ENCODE measurements at regions not wholly inside any gene's neighbourhood (a gene's known extent, or its start where the extent isn't known, plus 50 kb on each side); places are given as distances from the start of the nearest gene placed in this dataset.

- TF ChIP-seq ATOH8 (CRISPR knock-in tag; IDR thresholded peaks at IDR 0.05; ENCODE audit: low read depth) (no peak), FOSL2 (IDR thresholded peaks at IDR 0.05) (no peak), FOSL2 (CRISPR knock-in tag; IDR thresholded peaks at IDR 0.05) (no peak), POLR2AphosphoS2 (conservative IDR thresholded peaks at IDR 0.05; ENCODE audit: low read length) (no peak), CTCF (IDR thresholded peaks at IDR 0.05) (no peak), REST (IDR thresholded peaks at IDR 0.05) (no peak), MYC (IDR thresholded peaks at IDR 0.05; ENCODE audit: borderline replicate concordance, low read length) (no peak)
These were observed 945.4 kb upstream of the SEMA6A start (continued) for GRCh38 chr5:117519957-117520500.

- WGBS (ENCODE audit: missing lambda C conversion rate), result 2% methylated on average over 2 of the region's 2 CpGs
- DNase-seq (ENCODE audit: low read depth in 1 of 2, low spot score in 1 of 2) (no peak), FAIRE-seq (no peak), ATAC-seq (no peak)
- Histone ChIP-seq H3K4me1 (no peaks in the 10 kb centered on the region), H3K4me3 (no peak overlapping the region), H3K4me2 (no peak overlapping the region), H3K27ac (no peak overlapping the region), H3K9me3 (peaks cover 3% of the 10 kb centered on the region; the same call in 2 of the 3 replicates)
- no peak for TF ChIP-seq MAFK (IDR thresholded peaks at IDR 0.05; ENCODE audit: partially characterized antibody)
- TF ChIP-seq RFX5 (IDR thresholded peaks at IDR 0.05), result no peak
- TF ChIP-seq HOXB13 (CRISPR knock-in tag; IDR thresholded peaks at IDR 0.05; ENCODE audit: low read depth), result no peak
- no peak for TF ChIP-seq RNF2 (IDR thresholded peaks at IDR 0.05; ENCODE audit: borderline replicate concordance, low read depth)
- TF ChIP-seq CHD4 (IDR thresholded peaks at IDR 0.05; ENCODE audit: borderline replicate concordance), result no peak
- TF ChIP-seq POLR2A (IDR thresholded peaks at IDR 0.05; ENCODE audit: low read length), result no peak
- no peak for TF ChIP-seq HMGXB4 (CRISPR knock-in tag; IDR thresholded peaks at IDR 0.05; ENCODE audit: borderline replicate concordance)
- TF ChIP-seq ELK1 (IDR thresholded peaks at IDR 0.05; ENCODE audit: low read depth, low read length), result no peak
- no peak for TF ChIP-seq NR3C1 (IDR thresholded peaks at IDR 0.05)
- TF ChIP-seq TFCP2L1 (CRISPR knock-in tag; IDR thresholded peaks at IDR 0.05), result no peak
- no peak for TF ChIP-seq ZC3H11A (IDR thresholded peaks at IDR 0.05)
- no peak for TF ChIP-seq REST (IDR thresholded peaks at IDR 0.05)
- TF ChIP-seq MYC (IDR thresholded peaks at IDR 0.05; ENCODE audit: borderline replicate concordance, low read length), result no peak
- TF ChIP-seq HEYL (CRISPR knock-in tag; IDR thresholded peaks at IDR 0.05), result no peak
- no peak for TF ChIP-seq RARB (CRISPR knock-in tag; IDR thresholded peaks at IDR 0.05)
- ChIA-PET CTCF (no interaction called here), POLR2A (interaction anchor here (0.6 kb wide), 1 partner anchor 12 kb away, joined by 3 read pairs; no protein-coding TSS in a partner anchor)
These were observed 929.7 kb upstream of the SEMA6A start for GRCh38 chr5:117504305-117504704.
